Activated CD8-positive, alpha-beta memory T cell treated with anti-CD3 and anti-CD28 coated beads for 24 hours (primary cell): ENCODE measurements at regions not wholly inside any gene's neighbourhood (a gene's known extent, or its start where the extent isn't known, plus 50 kb on each side); places are given as distances from the start of the nearest gene placed in this dataset.

Source experiments
- DNase-seq: peaks from one replicate; pipeline ENCODE4 v3.0.0-alpha.2; 2020

DNA sequence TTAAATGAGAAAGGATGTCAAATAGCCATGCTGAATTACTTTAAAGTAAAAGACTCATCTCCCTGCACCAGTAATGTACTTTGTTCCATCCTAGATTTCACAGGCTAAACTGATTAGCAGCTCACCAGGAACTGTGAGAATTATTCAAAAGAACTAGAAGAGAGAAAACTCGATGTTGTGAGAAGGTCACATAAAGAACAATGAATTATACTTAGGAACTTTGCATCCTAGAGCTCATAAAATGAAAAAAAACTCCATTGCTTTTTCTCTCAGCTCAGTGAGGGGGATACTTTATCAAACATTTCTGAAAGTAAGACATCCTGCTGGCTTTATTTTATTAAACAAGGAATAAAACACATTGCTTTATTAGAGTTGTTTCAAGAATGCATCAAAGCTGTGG lies 278.5 kb downstream of the MRPL39 start:
- no peak for DNase-seq

DNA sequence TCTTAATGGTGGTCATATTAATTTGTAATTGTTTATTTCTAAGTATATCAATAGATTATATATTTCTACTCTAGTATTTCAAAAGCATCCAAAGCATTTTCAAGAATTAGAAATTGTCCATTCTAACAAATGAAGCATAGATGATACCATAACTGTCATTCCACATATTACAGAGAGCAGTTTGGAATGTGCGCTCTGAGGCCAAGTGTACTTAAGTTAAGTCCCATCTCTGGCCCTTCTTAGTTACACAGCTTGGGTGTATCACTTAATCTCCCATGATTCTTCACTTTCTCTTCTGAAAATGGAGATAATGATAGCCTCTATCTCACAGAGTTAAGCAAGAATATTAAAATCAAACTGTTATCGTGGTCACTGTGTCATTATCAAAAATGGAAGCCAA lies 281.1 kb downstream of the MRPL39 start:
- no peak for DNase-seq

DNA sequence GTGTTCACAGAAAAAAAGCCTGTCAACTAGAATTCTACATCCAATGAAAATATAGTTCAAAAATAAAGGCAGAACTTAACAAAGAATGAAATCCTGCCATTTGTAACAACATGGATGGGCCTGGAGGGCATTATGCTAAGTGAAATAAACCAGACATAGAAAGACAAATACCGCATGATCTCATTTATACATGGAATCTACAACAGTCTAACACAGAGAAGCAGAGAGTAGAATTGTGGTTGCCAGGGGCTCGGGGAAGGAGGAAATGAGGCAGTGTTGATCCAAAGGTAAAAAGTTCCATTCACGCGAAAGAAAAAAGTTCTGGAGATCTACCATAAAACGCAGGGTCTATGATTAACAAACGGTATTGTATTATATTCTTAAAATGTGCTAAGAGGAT lies 282.6 kb downstream of the MRPL39 start:
- DNase-seq, result no peak

DNA sequence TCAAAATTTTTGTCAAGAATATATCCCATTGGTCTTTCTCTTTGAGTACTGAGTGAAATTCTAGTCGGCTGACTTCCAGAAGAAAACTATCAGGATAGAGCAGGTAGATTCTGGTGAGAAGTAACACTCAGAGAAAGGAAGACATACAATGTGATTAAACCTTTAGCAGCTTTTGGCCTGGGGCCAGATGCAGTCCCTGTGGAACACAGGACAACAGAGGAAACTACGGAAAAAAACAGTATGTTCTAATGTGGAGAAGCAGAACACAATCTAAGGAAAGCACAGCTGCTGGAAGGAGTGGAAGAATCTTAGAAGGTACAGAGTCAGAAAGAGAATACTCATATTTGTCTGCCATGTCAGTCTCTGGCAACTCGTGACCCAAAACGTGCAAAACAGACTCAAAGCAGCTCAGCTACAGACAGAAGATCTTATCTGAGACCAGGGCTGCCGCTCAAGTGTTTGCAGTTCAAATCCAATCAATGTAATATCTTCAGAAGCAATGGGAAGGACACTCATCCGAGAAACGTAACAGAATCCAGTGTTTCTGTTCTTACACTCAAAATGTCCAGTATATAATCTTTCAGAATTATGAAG lies 283.8 kb downstream of the MRPL39 start:
- DNase-seq, result no peak

DNA sequence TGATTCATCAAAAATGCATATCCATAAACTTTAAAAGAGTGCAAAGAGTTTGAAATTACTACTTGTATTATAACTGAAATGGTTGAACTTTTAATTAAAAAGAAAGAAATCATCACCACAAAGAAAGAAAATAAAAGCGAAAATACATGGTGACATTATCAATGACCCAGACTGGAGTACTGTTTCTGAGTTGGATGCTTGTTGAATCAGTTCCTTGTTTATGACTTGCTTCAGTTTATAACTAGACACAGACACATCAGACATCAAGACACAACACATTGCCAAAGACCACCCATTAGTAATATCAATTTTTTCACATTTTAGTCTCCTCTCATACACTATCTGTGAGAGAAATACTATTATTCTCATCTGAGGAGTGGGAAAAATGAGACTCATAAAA lies 293.0 kb downstream of the MRPL39 start:
- DNase-seq, result no peak

DNA sequence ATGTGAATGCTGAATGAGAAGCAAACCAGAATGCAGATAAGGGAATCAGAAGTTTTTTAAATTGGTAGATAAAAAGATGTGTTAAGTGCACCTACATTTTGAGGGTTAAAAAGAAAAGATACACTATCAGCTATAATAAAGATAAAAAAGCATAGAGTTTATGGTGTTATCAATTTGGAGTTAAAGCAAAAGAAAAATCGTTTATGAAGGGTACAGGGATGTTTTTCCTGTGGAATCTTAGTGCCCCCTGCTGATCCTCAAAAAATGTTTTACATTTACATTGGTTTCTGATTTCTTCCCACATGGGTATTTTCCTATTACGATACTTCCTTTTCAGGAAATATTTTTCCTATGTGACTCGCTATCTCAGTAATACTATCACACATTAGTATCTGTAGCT lies 293.5 kb downstream of the MRPL39 start:
- DNase-seq, result no peak

DNA sequence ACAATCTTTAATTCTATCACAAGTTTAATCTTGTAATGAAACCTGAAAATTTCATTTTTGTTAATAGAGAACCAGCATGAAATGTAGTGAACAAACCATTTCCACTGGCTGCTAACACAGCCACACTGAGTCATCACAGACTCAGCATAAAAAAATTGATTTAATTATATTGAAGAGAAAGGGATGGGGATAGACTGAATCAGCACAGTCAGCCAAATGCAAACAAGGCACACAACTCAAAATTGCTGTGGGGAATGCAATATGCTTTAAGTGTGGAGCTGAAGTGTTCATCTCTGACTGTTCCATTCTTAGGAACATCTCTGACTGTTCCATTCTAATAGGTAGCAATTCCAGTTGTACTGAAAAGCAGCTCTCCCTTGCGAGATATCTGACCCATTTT lies 299.8 kb downstream of the MRPL39 start:
- no peak for DNase-seq

DNA sequence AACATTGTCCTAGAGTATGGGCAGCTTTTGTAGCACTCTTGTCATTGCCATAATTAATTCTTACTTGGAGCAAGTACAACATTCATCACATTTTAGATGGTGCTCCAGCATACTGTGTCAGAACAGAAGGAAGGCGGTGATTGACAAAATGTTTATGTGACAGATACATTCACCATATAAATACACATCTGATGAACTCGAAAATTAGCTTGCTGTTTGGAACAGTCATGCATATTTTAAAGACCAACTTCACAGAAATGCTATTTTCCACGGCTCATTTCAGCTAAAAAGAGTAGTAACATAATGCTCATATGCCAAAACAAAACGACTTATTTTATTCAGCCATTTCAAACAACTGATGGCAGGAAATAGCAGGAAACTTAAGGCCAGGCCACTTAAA lies 302.7 kb downstream of the MRPL39 start:
- no peak for DNase-seq

DNA sequence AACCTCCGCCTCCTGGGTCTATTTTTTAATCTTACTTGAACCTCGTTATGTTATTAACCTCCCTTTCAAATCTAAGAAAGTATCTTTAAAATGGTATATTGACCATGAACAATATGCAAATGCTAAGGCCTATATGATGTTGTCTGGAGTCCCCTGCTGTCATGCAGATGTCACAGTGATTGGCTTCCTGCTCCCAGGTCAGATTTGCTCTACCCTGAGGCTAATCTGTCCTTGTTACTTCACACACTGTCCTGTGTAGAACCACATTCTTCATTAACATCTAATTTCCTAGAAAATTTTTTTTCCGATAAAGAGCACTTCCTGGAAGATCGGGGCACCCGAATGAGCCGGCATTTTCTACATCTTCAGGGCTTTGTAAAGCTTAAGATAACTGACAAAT lies 306.6 kb downstream of the MRPL39 start:
- DNase-seq, result no peak

DNA sequence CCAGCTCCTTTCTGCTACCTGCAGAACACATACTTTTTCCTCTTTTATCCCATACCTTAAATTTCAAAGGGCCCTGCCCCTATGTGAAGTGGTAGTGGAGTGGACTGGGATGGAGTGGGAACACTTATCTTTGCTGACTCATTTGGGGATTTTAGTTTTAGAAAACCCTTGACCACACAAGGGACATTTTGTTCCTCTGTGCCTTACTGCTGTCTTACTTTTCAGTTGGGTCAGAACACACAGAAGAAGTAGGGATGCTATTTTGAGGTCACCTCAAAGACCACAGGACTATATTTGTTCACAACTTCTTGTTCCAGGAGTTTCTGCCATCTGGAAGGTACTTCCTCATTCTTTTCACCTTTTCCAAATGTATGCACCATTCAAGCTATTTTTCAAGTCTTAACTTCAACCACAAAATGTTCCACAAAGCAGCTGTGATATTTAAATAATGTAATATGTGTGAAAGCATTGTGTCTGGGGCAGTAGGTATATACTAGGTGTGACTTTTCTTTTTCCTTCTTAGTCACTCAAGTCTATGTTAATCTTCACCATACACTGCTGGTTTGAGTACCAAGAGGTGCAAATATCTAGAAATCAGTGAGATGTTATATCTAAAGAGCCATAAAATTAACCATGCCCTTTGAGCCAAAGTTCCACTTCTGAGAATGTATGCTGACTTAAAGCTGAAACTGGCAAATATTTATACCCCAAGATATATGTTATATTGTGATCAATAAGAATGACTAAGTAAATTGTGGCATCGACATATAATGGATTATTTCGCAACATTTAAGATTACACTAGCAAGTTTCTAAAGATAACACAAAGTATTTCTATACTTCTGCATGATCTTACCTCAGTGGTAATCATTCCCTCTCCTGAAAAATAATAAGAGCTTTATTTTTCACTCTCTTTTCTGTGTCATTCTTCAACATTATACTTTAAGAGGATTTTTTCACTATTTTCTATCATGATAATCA lies 308.5 kb downstream of the MRPL39 start:
- DNase-seq, result no peak

DNA sequence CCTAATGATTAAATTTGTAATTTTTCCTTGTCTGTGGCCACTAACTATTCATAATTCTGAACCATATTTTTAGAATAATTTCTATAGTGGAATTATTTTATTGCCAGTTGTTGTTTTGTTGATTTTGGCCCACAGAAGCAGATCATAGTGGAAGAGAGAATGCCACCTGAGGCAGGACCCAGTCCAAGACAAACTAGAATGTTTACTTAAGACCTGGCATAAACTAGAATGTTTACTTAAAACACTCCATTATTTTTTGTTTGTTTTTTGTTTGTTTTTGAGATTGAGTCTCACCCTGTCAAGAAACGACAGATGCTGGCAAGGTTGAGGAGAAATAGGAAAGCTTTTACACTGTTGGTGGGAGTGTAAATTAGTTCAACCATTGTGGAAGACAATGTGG lies 310.2 kb downstream of the MRPL39 start:
- DNase-seq, result no peak

DNA sequence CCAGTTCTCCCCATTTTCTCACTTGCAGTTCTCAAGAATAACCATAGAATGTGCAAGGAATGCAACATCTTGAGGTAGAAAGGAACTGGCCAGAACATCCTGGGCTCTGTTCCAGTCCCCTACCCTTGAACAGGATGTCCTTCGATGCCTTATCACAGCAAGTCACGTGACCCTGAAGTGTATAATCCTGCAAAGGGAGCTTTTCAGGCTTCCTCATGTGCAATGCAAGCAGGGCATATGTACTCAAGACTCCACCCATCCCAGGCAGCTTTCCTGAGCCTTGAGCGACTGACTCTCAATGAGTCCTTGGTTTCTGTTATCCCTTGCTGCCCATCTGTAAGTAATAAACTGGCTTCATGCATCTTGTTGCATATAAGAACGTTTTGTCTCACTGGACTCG lies 311.0 kb downstream of the MRPL39 start:
- no peak for DNase-seq

DNA sequence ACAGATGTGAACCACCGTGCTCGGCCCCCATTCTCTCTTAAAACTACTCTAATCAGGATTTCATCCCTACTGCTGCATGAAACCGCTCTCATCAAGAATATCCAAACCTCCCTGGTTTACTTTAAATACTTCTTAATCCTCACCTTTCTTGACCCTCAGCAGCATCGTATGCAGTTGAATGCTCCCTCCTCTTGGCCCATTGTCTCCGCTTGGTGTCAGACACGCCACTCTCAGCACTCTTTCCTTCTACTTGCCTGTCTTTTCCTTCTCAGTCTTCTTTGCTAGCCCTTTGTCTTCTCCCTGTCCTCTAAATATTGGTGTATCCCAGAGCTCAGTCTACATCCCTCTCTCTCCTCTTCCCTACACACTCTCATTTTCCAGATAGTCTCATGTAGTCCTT lies 314.9 kb downstream of the MRPL39 start:
- no peak for DNase-seq

DNA sequence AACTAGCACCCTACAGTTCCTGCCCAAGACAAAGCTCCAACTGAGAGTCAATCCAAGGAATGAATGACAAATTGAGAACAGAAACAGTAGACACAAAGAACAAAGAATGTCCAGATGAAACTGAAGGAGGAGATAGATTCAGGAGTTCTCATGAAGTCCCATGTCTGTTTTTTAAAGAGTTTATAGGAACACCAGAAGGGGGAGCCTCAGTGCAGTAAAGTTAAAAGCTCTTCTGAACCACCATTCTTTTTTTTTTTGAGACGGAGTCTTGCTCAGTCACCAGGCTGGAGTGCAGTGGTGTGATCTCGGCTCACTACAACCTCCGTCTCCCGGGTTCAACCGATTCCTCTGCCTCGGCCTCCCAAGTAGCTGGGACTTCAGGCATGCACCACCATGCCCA lies 323.6 kb downstream of the MRPL39 start:
- DNase-seq, result no peak

DNA sequence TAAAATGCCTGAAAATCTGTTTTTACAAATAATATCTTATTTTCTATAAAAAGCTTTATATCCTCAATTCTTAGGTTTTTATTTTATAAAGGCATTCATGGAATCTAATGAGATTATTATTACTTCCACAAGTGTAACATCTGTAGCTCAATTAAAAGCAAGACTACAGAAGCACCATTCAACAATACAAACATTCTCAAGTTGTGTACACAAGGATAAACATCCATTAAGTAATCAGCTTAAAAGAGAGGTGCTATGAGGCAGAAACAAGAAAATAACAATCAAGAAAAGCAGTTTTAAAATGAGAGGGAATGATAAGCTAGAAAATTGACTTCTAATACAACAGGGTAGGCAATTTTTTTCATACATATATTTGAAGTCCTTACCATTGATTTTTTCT lies 326.1 kb downstream of the MRPL39 start:
- no peak for DNase-seq

DNA sequence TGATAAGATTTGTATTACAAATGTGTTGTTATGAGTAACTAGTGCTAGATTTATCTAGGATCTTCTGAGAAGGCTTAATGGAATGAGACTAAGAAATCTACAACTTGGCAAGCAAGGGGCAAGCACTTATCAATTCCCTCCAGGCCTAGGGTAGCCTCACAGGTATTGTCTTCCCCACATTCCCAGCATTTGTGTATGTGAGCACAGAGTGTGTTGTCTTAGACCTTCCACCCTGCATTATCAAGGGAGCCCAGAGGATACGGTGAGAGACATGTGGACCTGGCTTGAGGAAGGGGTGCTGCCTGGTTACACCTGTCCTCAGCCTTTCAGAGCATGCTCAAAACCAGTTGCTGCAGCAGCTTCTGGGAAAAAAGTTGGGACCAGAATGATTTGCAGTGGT lies 327.2 kb downstream of the MRPL39 start:
- no peak for DNase-seq

DNA sequence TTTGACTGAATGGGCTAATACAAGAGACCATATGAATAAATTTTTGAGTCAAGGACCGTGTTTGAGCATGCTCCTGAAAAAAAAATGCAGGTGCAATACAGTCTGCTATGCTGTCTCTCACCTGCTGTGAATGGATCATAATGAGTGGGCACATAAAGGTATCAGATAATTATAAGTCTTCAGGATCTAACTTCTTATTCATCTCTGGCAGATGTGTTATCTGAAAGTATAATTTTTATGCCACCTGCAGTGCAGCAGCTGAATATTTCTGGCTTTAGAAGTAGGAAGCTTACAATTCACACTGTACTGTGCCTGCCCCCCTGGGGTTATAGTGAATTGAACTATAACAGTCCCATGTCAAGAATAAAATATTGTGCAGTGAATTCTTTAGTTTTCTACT lies 333.3 kb downstream of the MRPL39 start:
- no peak for DNase-seq

DNA sequence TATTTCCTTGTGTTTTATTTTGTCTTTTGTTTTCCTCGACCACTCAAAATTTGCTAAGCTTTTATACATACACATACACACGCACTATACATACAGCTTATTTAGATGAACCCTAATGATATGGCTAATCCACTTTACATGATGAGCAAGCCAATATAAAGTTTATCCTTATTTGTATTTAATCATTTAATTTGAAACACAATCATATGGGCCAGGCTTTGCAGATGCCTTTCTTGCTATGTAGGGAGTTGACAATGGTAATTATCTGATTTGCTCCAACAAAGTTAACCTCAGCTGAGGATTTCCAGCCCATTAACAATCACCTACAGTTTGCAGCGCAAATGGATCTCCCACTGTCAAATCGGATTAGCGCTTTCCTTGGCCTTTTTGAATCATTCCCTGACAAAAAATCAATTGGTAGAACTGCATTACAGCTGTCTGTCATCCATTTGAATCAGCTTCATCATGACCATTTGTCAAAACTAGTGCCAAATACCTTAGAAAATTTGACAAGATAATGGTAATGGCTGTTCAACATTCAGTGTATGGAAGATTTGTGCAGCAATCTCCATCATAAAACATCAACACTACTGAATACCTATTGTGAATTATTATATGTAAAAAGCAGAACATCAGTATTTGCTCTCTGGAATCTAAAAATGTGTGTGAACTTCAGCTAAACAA lies 352.6 kb downstream of the MRPL39 start:
- DNase-seq, result no peak

DNA sequence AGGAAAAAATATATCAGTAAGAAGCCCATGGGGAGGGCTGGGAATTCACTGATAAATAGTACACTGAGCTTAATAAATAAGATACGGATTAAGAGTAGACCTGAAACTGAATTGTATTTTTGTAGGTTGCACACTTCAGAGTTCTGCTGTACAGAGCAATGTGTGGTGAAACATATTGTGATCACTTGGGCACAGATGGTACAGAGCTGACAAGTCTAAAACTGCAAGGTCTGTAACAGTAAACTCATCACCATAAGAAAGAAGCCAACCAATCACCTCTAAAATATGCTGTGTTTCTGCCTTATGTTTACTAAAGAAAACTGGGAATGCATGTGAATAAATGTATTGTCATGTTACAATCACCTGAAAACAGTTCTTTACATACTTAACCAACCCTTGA lies 360.7 kb downstream of the MRPL39 start:
- DNase-seq, result no peak

DNA sequence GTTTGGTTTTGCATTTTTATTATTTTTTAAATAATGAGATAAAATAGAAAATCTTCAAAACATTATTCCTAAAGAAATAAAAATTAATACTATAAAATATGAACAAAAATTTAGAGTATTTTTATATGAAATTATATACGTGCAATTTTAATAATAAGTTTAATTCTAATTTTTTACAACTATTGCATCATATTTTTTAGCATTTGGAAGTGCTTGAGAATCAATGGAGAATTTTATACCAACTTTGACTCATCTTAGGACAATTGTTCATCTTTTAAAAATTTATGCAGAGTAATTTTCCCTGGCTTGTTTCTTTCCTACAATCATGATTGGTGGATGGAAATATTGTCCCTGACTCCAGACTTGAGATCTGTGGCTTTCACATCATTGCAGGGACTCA lies 362.5 kb downstream of the MRPL39 start:
- DNase-seq, result no peak

DNA sequence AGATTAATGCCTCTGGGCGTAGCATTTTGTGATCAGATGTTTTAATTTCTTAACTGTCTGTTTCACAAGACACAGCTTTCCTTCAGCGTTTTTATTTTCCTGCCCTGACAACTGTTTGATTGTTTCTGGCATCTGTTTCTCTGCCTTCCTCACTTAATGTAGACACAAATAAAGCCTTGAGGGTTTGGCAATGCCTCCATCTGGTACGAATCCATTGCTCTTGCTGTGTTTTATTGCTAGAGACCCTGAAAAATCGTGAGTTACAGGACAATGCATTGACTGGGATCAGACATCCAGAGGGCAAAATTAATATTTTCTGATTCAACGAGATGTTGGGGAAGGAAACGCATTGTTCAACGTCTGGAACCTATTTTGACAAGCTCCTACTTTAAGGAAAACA lies 363.5 kb downstream of the MRPL39 start:
- no peak for DNase-seq

DNA sequence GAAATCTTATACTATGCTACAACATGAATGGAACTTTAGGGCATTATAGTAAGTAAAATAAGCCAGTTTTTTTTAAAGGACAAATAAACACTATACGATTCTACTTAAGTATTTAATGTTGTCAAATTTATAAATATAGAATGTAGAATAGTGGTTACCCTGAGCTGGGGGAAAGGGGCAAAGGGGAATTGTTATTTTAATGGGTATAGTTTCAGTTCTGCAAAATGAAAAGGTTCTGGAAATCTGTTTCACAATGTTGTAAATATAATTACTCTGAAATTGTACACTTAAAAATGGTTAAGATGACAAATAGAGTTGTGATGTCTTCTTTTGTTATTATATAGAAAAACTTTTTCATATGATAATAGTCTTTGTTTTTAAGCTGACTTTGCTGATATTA lies 366.3 kb downstream of the MRPL39 start:
- no peak for DNase-seq

DNA sequence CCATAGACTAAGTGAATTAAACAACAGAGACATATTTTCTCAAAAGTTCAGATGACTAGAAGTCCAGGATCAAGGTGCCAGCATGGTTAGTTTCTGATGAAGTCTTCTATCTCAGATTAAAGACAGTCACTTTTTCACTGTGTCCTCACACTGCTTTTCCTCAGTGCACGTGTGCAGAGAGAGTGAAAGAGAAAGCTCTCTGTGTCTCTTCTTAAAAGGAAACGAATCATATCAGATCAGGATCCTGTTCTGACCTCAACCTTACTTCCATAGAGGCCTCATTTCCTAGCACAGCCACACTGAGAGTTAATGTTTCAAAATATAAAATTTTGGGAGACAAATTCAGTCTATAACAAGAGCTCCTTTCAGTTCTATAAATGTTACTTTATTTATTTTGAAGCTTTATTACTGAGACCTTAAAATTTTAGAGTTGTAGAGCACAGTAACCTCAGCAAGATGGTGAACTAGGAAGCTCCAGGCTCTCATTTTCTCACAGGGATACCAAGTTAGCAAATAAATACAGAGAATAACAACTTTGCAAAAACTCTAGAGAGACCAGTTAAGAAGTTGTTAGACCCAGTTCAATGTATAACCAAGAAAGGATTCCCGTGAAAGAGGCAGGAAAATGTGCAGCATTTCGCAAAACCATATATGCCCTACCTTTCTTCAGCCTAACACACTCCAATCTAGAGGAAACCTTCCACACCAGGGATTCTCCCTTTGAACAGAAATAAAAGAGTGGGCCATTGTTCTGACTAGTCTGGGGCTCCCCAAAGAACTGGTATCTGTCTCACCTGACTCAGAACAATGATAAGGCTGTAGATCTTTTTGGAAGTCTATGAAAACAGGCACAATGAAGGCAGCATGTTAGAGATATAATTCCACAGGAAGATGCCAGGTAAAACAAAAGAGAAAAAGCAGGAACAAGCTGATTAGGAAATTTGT lies 372.2 kb downstream of the MRPL39 start:
- no peak for DNase-seq
